ENCODE measurements at regions not wholly inside any gene's neighbourhood (a gene's known extent, or its start where the extent isn't known, plus 50 kb on each side); places are given as distances from the start of the nearest gene placed in this dataset.
A peak's percentile ranks its signal among the peaks of the same experiment; 100 is the strongest.

DNA sequence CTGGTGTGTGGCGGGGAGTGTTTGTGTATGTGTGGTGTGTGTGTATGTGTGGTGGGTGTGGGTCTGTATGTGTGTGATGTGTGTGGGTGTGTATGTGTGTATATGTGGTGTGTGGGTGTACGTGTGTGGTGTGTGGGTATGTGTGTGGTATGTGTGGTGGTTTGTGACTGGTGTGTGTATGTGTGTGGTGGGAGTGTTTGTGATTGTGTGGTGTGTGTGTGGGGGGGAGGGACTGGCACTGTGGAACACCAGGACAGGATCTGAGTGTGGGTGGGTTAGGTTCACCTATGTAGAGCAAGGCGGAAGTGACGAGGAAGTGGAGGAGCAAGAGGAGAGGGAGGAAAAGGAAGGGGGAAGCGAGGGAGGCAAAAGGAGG lies 510.8 kb downstream of the SHQ1 start:
- intact Hi-C loops (cut with micrococcal nuclease), result loop anchor here (5.0 to 10.0 kb wide), 4 partner anchors 65 to 480 kb away; no protein-coding TSS in a partner anchor
- TF ChIP-seq, protein P1, sequence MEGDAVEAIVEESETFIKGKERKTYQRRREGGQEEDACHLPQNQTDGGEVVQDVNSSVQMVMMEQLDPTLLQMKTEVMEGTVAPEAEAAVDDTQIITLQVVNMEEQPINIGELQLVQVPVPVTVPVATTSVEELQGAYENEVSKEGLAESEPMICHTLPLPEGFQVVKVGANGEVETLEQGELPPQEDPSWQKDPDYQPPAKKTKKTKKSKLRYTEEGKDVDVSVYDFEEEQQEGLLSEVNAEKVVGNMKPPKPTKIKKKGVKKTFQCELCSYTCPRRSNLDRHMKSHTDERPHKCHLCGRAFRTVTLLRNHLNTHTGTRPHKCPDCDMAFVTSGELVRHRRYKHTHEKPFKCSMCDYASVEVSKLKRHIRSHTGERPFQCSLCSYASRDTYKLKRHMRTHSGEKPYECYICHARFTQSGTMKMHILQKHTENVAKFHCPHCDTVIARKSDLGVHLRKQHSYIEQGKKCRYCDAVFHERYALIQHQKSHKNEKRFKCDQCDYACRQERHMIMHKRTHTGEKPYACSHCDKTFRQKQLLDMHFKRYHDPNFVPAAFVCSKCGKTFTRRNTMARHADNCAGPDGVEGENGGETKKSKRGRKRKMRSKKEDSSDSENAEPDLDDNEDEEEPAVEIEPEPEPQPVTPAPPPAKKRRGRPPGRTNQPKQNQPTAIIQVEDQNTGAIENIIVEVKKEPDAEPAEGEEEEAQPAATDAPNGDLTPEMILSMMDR (IDR thresholded peaks at IDR 0.05; ENCODE audit: unreplicated experiment), result no peak
- peaks cover 3% of the 10 kb centered on the region for H3K36me3 Mint-ChIP-seq (ENCODE audit: insufficient read depth, unreplicated experiment)
- no peak overlapping the region for H3K27ac Mint-ChIP-seq (ENCODE audit: low read depth, unreplicated experiment)
- no peaks in the 10 kb centered on the region for H3K27me3 Mint-ChIP-seq (ENCODE audit: insufficient read depth, unreplicated experiment)
- no peak overlapping the region for H3K4me3 Mint-ChIP-seq (ENCODE audit: unreplicated experiment)
- peaks cover 3% of the 10 kb centered on the region for H3K4me1 Mint-ChIP-seq (ENCODE audit: insufficient read depth, unreplicated experiment)
- H3K9me3 Mint-ChIP-seq (ENCODE audit: unreplicated experiment), result no peaks in the 10 kb centered on the region
- CTCF ChIA-PET, result interaction anchor here (0.6 to 1.1 kb wide), 2 partner anchors 9 to 10 kb away, joined by 3 read pairs; no protein-coding TSS in a partner anchor
- POLR2A ChIA-PET, result interaction anchor here (1.0 to 2.1 kb wide), 6 partner anchors 8 to 291 kb away, joined by 3 to 10 read pairs (median 6); no protein-coding TSS in a partner anchor
- no TSS peak for BruUV-seq (replicated peaks)
- DNase-seq (ENCODE audit: unreplicated experiment), result no peak

DNA sequence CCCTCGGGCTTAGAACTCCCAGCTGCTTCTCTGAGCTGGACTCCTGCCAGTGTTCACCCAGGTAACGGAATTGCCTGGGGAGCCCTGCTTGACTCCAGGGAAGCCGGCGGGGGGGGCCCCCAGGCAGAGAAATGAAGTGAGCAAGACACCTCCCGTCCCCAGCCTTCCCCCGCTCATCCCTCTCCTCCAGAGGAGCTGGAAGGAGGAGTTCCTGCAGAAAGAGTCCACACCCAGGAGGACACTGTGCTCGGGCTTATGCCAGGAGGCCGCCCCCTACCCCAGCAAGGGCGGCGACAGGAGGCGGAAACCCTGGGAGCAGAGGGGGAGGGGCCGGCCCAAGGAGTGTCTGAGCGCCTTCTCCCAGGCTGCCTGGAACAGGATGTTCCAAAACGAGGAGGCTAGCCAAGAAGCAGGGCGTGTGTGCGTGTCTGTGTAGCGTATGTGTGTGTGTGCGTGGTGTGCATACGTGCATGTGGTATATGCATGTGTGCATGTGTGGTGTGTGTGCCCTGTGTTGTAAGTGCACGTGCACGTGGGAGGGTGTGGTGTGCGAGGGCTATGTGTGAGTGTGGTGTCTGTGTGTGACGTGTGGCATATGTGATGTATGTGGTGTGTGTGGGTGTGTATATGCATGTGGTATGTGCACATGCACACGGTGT lies 511.3 kb downstream of the SHQ1 start:
- Mint-ChIP-seq H3K4me1 (ENCODE audit: insufficient read depth, unreplicated experiment) (no peaks in the 10 kb centered on the region), H3K9me3 (ENCODE audit: unreplicated experiment) (no peaks in the 10 kb centered on the region), H3K27ac (ENCODE audit: low read depth, unreplicated experiment) (no peak overlapping the region), H3K27me3 (ENCODE audit: insufficient read depth, unreplicated experiment) (no peaks in the 10 kb centered on the region), H3K36me3 (ENCODE audit: insufficient read depth, unreplicated experiment) (no peaks in the 10 kb centered on the region), H3K4me3 (ENCODE audit: unreplicated experiment) (no peak overlapping the region)
- POLR2A ChIA-PET, result interaction anchor here (0.6 to 2.1 kb wide), 13 partner anchors 8 to 1277 kb away, joined by 3 to 10 read pairs (median 3); no protein-coding TSS in a partner anchor
- BruUV-seq (replicated peaks), result no TSS peak
- DNase-seq (ENCODE audit: unreplicated experiment), result peak; percentile 96
- intact Hi-C loops (cut with micrococcal nuclease), result loop anchor here (5.0 to 10.0 kb wide), 4 partner anchors 65 to 480 kb away; no protein-coding TSS in a partner anchor
- CTCF ChIA-PET, result interaction anchor here (0.6 to 1.2 kb wide), 6 partner anchors 9 to 366 kb away, joined by 3 to 4 read pairs (median 3); no protein-coding TSS in a partner anchor
- TF ChIP-seq, protein P1 (IDR thresholded peaks at IDR 0.05; ENCODE audit: unreplicated experiment), result no peak

DNA sequence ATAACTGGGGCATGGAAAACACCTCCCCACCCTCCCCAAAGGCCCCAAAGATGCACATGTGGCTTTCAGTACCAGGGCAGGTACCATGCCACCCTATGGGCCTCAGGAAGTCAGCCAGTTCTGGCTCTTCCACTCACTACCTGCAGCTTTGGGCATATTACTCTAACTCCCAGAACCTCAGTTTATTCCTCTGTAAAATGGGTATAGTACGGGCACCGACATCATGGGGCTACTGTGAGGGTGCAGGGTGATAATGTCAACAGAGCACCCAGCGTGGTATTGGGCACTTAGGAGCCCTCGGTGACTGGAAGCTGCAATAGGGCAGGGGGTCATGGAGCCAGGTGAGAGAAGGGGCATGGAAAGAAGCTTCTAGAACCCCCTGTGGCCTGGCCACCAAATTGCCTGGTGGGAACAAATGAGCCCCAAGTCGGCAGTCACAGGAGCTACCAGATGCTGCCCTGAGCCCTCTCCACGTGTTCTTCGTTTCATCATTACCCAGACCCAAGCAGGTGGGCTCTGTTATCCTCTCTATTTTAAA lies 512.1 kb downstream of the SHQ1 start:
- no peak for DNase-seq (ENCODE audit: unreplicated experiment)
- Mint-ChIP-seq H3K27ac (ENCODE audit: low read depth, unreplicated experiment) (no peak overlapping the region), H3K27me3 (ENCODE audit: insufficient read depth, unreplicated experiment) (no peaks in the 10 kb centered on the region), H3K36me3 (ENCODE audit: insufficient read depth, unreplicated experiment) (no peaks in the 10 kb centered on the region), H3K4me3 (ENCODE audit: unreplicated experiment) (no peak overlapping the region), H3K9me3 (ENCODE audit: unreplicated experiment) (no peaks in the 10 kb centered on the region), H3K4me1 (ENCODE audit: insufficient read depth, unreplicated experiment) (no peaks in the 10 kb centered on the region)
- no TSS peak for BruUV-seq (replicated peaks)
- POLR2A ChIA-PET, result interaction anchor here (0.6 to 2.1 kb wide), 12 partner anchors 9 to 1278 kb away, joined by 3 to 10 read pairs (median 3); no protein-coding TSS in a partner anchor
- TF ChIP-seq, protein P1 (IDR thresholded peaks at IDR 0.05; ENCODE audit: unreplicated experiment), result no peak
- CTCF ChIA-PET, result interaction anchor here (0.7 to 1.2 kb wide), 5 partner anchors 12 to 366 kb away, joined by 3 to 4 read pairs (median 3); no protein-coding TSS in a partner anchor
- intact Hi-C loops (cut with micrococcal nuclease), result loop anchor here (5.0 to 10.0 kb wide), 4 partner anchors 64 to 481 kb away; no protein-coding TSS in a partner anchor

DNA sequence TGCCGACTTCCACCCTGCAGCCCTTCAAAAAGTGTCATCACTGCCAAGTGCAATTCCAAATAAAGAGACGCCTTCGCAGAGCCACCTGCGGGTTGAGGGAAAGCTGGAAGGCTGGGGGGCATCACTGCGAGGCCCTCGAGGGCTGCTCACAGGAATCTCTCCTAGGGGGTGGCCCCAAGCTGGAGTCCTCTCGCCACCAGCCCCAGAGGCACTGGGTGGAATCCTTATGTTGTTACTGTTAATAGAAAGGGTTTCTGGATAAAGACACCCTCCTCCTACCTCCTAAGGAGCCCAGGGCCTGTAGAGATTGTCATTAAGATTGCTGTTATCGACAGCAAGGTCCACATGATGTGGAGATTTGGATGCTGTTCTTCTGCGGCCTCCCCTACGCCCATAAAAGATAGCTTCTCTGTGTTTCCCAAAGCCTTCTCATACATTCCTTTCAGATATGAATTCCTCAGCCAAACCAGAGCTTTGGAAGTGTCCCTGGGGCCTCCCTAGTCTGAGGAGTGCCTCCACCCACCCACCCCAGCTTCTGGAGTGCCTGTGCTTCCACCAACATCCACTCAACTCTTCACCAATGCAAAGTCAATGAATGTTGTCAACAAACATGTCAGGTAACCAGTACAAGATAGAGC lies 512.7 kb downstream of the SHQ1 start:
- no peaks in the 10 kb centered on the region for H3K4me1 Mint-ChIP-seq (ENCODE audit: insufficient read depth, unreplicated experiment)
- BruUV-seq (replicated peaks), result no TSS peak
- CTCF ChIA-PET, result interaction anchor here (0.6 to 1.2 kb wide), 2 partner anchors 39 to 68 kb away, joined by 4 read pairs; no protein-coding TSS in a partner anchor

More for the DNA sequence above, 512.7 kb downstream of the SHQ1 start:
- H3K27me3 Mint-ChIP-seq (ENCODE audit: insufficient read depth, unreplicated experiment), result no peaks in the 10 kb centered on the region
- H3K9me3 Mint-ChIP-seq (ENCODE audit: unreplicated experiment), result no peaks in the 10 kb centered on the region
- no peaks in the 10 kb centered on the region for H3K36me3 Mint-ChIP-seq (ENCODE audit: insufficient read depth, unreplicated experiment)
- H3K4me3 Mint-ChIP-seq (ENCODE audit: unreplicated experiment), result no peak overlapping the region
- DNase-seq (ENCODE audit: unreplicated experiment), result no peak
- POLR2A ChIA-PET, result interaction anchor here (1.2 to 2.1 kb wide), 3 partner anchors 9 to 349 kb away, joined by 3 to 10 read pairs (median 4); no protein-coding TSS in a partner anchor
- no peak overlapping the region for H3K27ac Mint-ChIP-seq (ENCODE audit: low read depth, unreplicated experiment)
- TF ChIP-seq, protein P1 (IDR thresholded peaks at IDR 0.05; ENCODE audit: unreplicated experiment), result no peak
- intact Hi-C loops (cut with micrococcal nuclease), result loop anchor here (5.0 to 10.0 kb wide), 4 partner anchors 63 to 482 kb away; no protein-coding TSS in a partner anchor

Measured in MCF 10A (cell line).